Mononuclear cell (primary cell): ENCODE measurements at regions not wholly inside any gene's neighbourhood (a gene's known extent, or its start where the extent isn't known, plus 50 kb on each side); places are given as distances from the start of the nearest gene placed in this dataset.
"Not testable (repeated sequence)": the region's sequence is repeated elsewhere in the genome, so short reads cannot be mapped to it uniquely, and the experiment has no call there.

Experiments
- H3K27me3 ChIP-seq: 2 replicates; pipeline ENCODE4 v1.6.0; 2011; ENCODE audit warnings: low read length, control low read depth; ENCODE audit not compliant: insufficient read depth
- H3K4me1 ChIP-seq: 2 replicates; pipeline ENCODE4 v1.5.1; 2011; ENCODE audit warnings: mild to moderate bottlenecking, low read length, control low read depth; ENCODE audit not compliant: insufficient read depth
- H3K4me3 ChIP-seq: 2 replicates; pipeline ENCODE4 v1.5.1; 2011; ENCODE audit warnings: mild to moderate bottlenecking, low read length, moderate library complexity
- H3K9me3 ChIP-seq: 2 replicates; pipeline ENCODE4 v1.5.1; 2011; ENCODE audit warnings: low read depth, mild to moderate bottlenecking, control low read depth, low read length

DNA sequence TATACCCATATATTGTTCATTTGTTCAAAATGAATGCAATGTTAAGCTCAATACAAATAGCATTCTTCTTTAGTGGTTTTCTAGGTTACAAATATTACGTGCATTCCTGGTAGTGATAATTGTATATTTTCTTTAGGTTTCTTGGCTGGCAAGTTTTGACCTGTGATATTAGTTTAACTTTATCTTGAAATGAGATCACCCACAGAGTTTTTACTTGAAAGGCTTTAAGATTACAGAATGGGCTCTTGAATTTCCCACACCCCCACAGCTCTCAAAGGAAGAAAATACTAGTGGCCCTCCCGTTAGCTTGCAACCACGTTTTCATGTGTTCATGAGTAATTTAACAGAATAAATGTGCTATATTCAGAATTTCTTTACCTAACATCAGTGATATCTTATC lies 1315.5 kb upstream of the GJE1 start:
- Histone ChIP-seq H3K9me3 (no peaks in the 10 kb centered on the region), H3K4me1 (no peaks in the 10 kb centered on the region), H3K27me3 (no peaks in the 10 kb centered on the region), H3K4me3 (no peak overlapping the region)

DNA sequence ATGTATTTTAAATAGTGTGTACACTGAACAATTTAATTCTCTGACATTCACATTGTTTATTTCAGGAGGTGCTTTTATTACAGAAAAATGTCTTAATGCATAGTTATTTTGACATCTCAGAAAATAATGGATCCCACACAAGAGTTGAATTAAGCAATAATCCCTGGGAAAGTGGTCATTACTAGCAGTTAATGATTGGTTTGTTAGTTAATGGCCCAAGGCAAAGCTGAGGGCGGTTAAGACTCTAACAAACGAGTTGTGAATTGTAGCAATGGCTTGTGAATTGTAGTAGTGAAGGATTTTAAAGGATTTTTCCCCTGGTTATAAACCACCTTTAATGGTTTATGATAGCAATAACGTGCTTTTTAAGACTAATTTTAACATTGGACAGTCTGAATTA lies 1316.0 kb upstream of the GJE1 start:
- Histone ChIP-seq H3K4me1 (no peaks in the 10 kb centered on the region), H3K4me3 (no peak overlapping the region), H3K9me3 (no peaks in the 10 kb centered on the region), H3K27me3 (no peaks in the 10 kb centered on the region)

DNA sequence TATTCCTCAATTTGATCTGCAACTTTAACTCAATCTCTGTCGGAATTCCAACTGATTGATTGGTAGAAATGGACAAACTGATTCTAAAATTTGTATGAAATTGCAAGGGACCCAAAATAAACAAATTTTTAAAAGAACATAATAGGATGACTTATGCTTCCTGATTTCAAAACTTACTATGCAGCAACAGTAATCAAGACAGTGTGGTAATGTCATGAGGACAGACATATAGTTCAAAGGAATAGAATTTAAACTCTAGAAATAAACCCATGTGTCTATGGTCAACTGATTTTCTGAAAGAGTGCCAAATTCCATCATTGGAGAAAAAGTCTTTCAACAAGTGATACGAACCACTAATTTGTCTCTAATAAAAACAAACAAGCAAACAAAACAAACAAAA lies 1320.1 kb upstream of the GJE1 start:
- Histone ChIP-seq H3K4me1 (no peaks in the 10 kb centered on the region), H3K4me3 (no peak overlapping the region), H3K27me3 (no peaks in the 10 kb centered on the region), H3K9me3 (no peaks in the 10 kb centered on the region)

- no peak overlapping the region for H3K4me3 ChIP-seq
- H3K4me1 ChIP-seq: no peaks in the 10 kb centered on the region
- H3K27me3 ChIP-seq: no peaks in the 10 kb centered on the region
- H3K9me3 ChIP-seq: no peaks in the 10 kb centered on the region
Measured at GRCh38 chr6:140811642-140812041, 1321.1 kb upstream of the GJE1 start.

DNA sequence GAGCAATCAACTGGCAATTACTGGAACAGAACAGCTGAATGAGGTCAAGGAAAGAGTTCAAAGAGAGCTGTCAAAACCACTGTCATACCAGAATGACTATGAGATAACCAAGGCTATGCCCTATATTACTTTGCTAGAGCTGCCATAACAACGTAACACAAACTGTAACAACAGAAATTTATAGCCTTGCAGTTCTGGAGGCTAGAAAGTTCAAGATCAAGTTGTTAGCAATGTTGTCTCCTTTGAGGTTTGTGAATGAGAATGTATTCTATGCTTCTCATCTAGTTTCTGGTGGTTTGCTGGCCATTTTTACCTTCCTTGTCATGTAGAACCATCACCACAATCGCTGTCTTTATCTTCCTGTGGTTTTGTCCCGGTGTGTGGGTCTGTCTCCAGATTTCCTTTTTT lies 1323.0 kb upstream of the GJE1 start:
- no peaks in the 10 kb centered on the region for H3K27me3 ChIP-seq
- H3K9me3 ChIP-seq: no peaks in the 10 kb centered on the region
- no peaks in the 10 kb centered on the region for H3K4me1 ChIP-seq
- no peak overlapping the region for H3K4me3 ChIP-seq

GRCh38 chr6:140806431-140806830 lies 1326.3 kb upstream of the GJE1 start:
- H3K27me3 ChIP-seq: no peaks in the 10 kb centered on the region
- no peaks in the 10 kb centered on the region for H3K9me3 ChIP-seq
- H3K4me1 ChIP-seq: no peaks in the 10 kb centered on the region
- H3K4me3 ChIP-seq: no peak overlapping the region

DNA sequence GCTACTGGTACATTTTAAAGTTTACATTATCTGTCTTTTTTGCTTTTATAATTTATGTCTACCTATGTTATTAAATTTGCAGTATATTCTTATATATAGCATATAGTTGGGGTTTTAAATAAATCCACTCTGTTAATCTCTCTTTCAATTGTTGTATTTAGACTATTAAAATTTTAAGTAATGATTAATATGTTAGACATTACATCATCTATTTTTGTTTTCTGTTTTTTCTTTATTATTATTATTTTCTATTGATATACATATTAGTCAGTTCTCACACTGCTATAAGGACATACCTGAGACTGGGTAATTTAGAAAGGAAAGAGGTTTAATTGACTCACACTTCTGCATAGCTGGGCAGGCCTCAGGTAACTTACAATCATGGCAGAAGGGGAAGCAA lies 1338.2 kb upstream of the GJE1 start:
- Histone ChIP-seq H3K27me3 (no peaks in the 10 kb centered on the region), H3K9me3 (no peaks in the 10 kb centered on the region), H3K4me3 (no peak overlapping the region), H3K4me1 (no peaks in the 10 kb centered on the region)

DNA sequence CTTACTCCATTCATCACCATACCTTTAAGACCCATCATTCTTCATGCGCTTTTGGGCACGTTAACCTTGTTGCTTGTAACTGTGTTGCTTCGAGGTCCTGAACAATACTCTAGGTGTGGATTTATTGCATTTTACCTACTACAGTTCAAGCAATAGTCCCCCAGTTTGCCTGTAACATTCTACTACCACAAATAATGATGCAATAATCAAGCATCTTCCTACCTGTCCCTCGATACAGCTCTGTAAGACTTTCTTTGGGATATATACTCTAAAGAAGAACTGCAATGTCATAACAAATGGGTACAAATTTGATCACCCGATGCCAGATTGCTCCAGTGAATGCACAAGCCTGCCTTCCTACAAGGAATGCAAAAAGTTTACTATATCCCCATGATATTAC lies 1342.6 kb upstream of the GJE1 start:
- Histone ChIP-seq H3K4me3 (no peak overlapping the region), H3K4me1 (no peaks in the 10 kb centered on the region), H3K9me3 (no peaks in the 10 kb centered on the region), H3K27me3 (no peaks in the 10 kb centered on the region)

GRCh38 chr6:140789466-140789865 lies 1343.3 kb upstream of the GJE1 start:
- no peak overlapping the region for H3K4me3 ChIP-seq
- no peaks in the 10 kb centered on the region for H3K27me3 ChIP-seq
- no peaks in the 10 kb centered on the region for H3K4me1 ChIP-seq

GRCh38 chr6:140785926-140786325 lies 1346.8 kb upstream of the GJE1 start:
- Histone ChIP-seq H3K4me1 (no peaks in the 10 kb centered on the region), H3K4me3 (no peak overlapping the region), H3K27me3 (no peaks in the 10 kb centered on the region), H3K9me3 (no peaks in the 10 kb centered on the region)

More at GRCh38 chr6:140789466-140789865, 1343.3 kb upstream of the GJE1 start:
- no peaks in the 10 kb centered on the region for H3K9me3 ChIP-seq

GRCh38 chr6:140784573-140784972 lies 1348.2 kb upstream of the GJE1 start:
- Histone ChIP-seq H3K4me3 (no peak overlapping the region), H3K4me1 (no peaks in the 10 kb centered on the region), H3K9me3 (no peaks in the 10 kb centered on the region), H3K27me3 (no peaks in the 10 kb centered on the region)

DNA sequence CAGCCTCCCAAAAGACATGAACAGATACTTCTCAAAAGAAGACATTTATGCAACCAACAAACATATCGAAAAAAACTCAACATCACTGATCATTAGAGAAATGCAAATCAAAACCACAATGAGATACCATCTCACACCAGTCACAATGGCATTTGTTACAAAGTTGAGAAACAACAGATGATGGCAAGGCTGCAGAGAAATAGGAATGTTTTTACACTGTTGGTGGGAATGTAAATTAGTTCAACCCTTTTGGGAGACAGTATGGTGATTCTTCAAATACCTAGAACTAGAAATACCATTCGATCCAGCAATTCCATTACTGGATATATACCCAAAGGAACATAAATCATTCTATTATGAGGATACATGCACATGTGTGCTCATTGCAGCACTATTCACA lies 1349.2 kb upstream of the GJE1 start:
- H3K4me3 ChIP-seq, H3K27me3 ChIP-seq, H3K4me1 ChIP-seq, H3K9me3 ChIP-seq: not testable (repeated sequence)

DNA sequence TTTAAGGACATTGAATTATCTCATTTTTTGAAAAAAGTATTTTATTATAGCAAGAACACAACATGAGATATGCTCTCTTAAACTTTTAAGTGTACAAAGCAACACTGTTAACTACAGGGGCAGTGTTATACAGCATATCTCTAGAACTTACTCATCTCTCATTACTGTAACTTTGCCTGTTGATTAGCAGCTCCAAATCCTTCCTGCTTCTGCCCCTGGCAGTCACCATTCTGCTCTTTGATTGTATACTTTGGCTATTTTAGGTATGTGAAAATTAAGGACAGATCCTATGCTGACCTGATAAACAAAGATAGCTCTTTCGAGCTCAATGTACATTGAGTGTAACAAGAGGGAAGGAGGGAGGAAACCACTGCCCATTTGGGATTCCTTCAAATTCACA lies 1349.8 kb upstream of the GJE1 start:
- Histone ChIP-seq H3K27me3 (no peaks in the 10 kb centered on the region), H3K4me3 (no peak overlapping the region), H3K4me1 (no peaks in the 10 kb centered on the region), H3K9me3 (no peaks in the 10 kb centered on the region)

- H3K4me1 ChIP-seq: no peaks in the 10 kb centered on the region
- H3K9me3 ChIP-seq: no peaks in the 10 kb centered on the region
- no peak overlapping the region for H3K4me3 ChIP-seq
- no peaks in the 10 kb centered on the region for H3K27me3 ChIP-seq
Measured at GRCh38 chr6:140779991-140780596, 1352.6 kb upstream of the GJE1 start.

DNA sequence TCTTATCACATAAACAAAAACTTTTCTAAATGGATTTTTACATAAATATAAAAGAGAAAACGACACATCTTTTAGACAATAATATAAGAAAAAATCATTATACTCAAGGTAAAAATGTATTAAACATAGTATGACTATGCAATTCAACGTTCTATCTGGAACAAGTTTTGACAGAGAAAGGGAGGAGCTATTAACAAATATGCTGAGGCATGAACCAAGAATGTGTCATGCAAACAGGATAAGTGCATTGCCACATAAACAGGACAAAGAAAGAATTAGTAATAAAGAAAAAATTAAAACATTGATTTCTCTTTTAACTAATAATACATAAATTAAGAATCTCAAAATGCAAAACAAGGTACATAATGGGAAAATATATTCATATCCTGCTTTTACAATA lies 1353.4 kb upstream of the GJE1 start:
- no peaks in the 10 kb centered on the region for H3K4me1 ChIP-seq
- H3K27me3 ChIP-seq: no peaks in the 10 kb centered on the region
- H3K9me3 ChIP-seq: no peaks in the 10 kb centered on the region
- H3K4me3 ChIP-seq: no peak overlapping the region

- H3K4me3 ChIP-seq: no peak overlapping the region
- no peaks in the 10 kb centered on the region for H3K4me1 ChIP-seq
- H3K27me3 ChIP-seq: no peaks in the 10 kb centered on the region
- no peaks in the 10 kb centered on the region for H3K9me3 ChIP-seq
Measured at GRCh38 chr6:140777780-140778179, 1354.9 kb upstream of the GJE1 start.
